ENCODE measurements at regions not wholly inside any gene's neighbourhood (a gene's known extent, or its start where the extent isn't known, plus 50 kb on each side); places are given as distances from the start of the nearest gene placed in this dataset.
"Not testable (repeated sequence)": the region's sequence is repeated elsewhere in the genome, so short reads cannot be mapped to it uniquely, and the experiment has no call there.

- TF ChIP-seq CTCF (IDR thresholded peaks at IDR 0.05); ZNF396 (CRISPR knock-in tag; IDR thresholded peaks at IDR 0.05; ENCODE audit: borderline replicate concordance); E2F1 (CRISPR knock-in tag; IDR thresholded peaks at IDR 0.05); GABPB1 (CRISPR knock-in tag; IDR thresholded peaks at IDR 0.05); SP1 (CRISPR knock-in tag; conservative IDR thresholded peaks at IDR 0.05); ZNF281 (CRISPR knock-in tag; IDR thresholded peaks at IDR 0.05); MLX (CRISPR knock-in tag; IDR thresholded peaks at IDR 0.05); ATF2 (CRISPR knock-in tag; IDR thresholded peaks at IDR 0.05; ENCODE audit: borderline replicate concordance, low read depth); JUN (CRISPR knock-in tag; IDR thresholded peaks at IDR 0.05); NFYB (CRISPR knock-in tag; conservative IDR thresholded peaks at IDR 0.05; ENCODE audit: low read depth); USF2 (CRISPR knock-in tag; IDR thresholded peaks at IDR 0.05); E2F4 (CRISPR knock-in tag; IDR thresholded peaks at IDR 0.05; ENCODE audit: borderline replicate concordance, low read depth); MAX (CRISPR knock-in tag; IDR thresholded peaks at IDR 0.05): not testable (repeated sequence)
Measured at GRCh38 chr1:64414855-64415546, 54.9 kb upstream of the CACHD1 start.

Measured in WTC11 (cell line).